Kidney capillary endothelial cell (primary cell): ENCODE measurements at regions not wholly inside any gene's neighbourhood (a gene's known extent, or its start where the extent isn't known, plus 50 kb on each side); places are given as distances from the start of the nearest gene placed in this dataset.

Source experiments
- DNase-seq: peaks from one replicate; pipeline ENCODE4 v3.0.0-alpha.2; 2018; ENCODE audit warnings: low spot score

DNA sequence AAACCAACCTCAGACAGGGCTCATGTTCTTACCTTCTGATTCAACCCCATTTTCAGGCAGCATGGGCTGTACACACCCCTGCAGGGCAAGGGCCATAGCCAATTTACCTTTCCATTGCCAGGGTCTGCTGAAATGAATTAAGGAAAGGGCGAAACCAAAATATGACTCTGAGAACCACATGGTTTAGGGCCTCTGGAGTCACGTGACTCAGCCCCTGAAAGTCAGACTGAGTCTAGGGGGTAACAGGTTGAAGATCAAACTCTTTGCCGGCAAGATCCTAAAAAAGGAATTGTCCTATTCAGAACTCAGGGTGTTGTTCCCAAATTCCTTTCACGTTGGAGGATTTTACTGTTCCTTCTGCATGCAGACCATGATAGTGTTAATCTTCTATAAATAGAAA, 118.9 kb downstream of the RAB11FIP2 start:
- no peak for DNase-seq

GRCh38 chr10:117928281-117928680, 118.5 kb downstream of the RAB11FIP2 start:
- DNase-seq = no peak

DNA sequence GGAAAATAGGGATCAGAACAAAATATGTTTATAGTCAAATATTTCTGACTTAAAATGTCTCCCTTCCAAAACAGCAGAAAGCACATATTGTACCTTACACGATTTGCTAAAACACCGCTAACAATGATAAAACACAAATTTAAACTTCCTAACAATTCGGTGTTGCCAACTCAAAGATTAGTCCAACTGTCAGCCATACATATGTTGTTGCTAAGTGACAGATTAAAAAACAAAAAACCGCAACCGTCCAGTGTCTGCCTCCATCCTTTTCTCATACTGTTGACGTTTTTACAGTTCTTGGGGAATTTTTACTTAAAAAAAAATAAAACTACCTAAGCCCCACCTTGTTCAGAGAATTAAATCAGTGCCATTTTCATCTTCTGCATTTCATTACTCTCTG, 118.0 kb downstream of the RAB11FIP2 start:
- no peak for DNase-seq

DNA sequence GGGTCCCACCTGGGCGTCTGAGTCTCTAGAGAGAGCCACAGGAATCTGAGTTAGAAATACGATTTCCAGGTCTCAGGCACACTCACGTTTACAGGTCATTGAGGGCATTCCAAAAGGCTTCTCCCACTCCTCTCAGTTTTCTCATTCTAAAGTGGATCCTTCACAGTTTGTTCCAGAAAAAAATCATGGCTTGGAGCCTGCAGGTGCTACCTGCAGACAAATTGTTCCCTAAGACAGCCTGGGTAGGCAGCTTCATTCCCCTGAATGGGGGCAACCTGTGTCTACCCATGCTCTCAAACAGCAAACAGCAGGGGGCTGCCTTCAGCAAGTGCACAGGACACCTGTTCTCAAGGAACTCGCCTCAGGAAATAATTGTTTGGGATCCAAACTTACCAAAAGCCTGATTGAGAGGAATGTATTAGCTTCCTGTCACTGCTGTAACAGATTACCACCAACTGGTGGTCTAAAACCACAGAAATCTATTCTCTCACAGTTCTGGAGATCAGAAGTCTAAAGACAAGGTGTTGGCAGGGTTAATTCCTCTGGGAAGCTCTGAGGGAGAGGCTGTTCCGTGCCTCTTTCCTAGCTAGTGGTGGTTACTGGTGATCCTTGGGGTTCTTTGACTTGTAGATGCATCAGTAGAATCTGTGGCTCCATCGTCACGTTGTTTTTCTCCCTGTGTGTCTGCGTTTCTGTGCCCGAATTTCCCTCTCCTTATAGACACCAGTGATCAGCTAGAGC, 117.2 kb downstream of the RAB11FIP2 start:
- DNase-seq = no peak

DNA sequence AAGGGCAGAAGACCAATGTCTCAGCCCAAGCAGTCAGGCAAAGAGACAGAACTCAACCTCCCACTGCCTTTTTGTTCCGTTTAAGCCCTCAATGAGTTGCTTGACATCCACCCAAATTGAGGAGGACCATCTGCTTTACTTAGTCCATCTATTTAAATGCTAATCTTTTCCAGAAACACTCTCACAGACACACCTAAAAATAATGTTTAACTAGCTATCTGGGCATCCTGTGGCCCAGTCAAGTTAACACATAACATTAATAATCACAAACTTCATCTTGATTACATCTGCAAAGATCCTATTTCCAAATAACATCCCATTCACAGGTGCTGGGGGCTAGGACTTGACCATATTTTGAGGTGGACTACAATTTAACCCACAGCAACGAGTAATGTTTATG, 115.7 kb downstream of the RAB11FIP2 start:
- DNase-seq = no peak

GRCh38 chr10:117933036-117933435, 113.7 kb downstream of the RAB11FIP2 start:
- DNase-seq = no peak

DNA sequence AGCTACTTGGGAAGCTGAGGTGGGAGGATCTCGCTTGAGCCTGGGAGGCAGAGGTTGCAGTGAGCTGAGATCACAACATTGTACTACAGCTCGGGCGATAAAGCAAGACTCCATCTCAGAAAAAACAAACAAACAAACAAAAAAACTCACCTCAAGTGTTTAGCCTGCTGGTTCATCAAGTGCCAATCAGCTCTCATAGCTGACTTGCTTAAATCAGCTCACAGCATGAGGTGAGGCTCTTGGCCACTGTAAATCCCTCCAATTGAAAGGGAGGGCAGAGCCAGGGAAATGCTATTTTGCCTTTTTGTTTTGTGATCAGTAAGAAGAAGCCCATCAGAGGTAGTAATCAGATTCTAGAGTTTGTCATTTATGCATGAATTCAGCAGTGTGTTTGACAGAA, 112.3 kb downstream of the RAB11FIP2 start:
- DNase-seq = no peak

DNA sequence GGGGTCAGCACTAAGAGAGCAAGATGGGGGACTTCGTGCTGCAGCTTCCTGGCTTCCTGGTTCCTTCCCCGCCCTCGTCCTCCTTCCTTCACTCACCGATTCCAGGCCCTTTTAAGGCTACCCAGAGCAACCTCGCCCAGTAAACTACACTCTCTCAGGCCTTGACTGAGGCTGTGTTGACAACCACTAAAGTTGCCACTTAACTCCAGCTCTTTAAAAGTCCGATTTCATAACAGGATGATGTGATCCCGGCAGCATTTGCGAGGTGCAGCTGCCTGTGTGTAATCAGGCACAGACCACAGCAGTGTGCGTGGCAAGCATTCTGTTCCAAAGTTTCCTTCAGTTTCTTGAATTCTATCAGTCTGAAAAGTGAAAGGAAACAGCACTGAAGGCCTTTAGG, 110.6 kb downstream of the RAB11FIP2 start:
- no peak for DNase-seq

- DNase-seq = no peak
These were observed 110.2 kb downstream of the RAB11FIP2 start for GRCh38 chr10:117936566-117936965.

GRCh38 chr10:117936976-117937375, 109.8 kb downstream of the RAB11FIP2 start:
- no peak for DNase-seq

GRCh38 chr10:117938104-117938503, 108.6 kb downstream of the RAB11FIP2 start:
- DNase-seq = no peak

DNA sequence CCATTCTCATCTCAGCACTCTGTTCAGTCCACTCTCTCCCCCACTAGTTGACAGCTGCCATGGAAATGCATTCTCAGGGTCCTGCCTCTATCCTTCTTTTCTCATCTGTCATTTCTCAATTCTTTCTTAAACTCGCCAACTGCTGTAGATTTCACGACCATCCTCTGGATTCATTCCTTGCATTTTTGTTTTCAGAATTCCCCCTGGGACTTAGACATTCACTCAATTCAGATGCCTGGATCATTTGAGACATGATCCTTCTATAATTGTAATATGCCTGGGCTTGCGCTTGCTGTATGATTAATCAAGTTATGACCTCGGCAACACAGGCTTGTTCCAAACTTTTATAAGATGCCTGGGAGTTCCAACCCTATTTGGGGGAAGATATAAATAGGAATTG, 104.5 kb downstream of the RAB11FIP2 start:
- no peak for DNase-seq

DNA sequence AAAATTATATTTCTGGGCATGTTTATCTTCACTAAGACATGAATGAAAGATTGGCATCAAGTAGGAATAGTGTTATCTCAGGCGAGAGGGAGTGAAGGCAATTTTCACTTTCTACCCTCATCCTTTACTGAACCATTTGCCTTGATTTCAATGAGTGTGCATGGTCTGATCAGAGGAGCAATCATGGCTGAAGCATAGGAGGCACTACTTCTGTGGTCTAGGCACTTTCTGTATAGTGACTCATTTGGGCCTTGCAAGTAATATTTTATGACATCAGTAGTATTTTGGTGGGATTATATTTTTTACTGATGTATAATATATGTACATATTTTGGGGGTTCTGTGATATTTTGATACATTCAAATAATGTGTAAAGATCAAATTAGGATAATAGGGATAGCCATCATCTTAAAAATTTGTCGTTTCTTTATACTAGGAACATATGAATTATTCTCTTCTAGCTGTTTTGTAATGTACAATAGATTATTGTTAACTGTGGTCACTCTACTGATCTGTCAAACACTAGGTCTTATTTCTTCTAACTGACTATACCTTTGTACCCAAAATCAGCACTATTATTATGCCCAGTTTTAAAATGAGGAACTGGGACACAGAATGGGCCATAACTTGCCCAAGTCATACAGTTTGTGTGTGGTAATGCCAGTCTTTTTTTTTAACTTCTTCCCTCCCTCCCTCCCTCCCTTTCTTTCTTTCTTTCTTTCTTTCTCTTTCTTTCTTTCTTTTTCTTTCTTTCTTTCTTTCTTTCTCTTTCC, 101.9 kb downstream of the RAB11FIP2 start:
- DNase-seq = no peak

DNA sequence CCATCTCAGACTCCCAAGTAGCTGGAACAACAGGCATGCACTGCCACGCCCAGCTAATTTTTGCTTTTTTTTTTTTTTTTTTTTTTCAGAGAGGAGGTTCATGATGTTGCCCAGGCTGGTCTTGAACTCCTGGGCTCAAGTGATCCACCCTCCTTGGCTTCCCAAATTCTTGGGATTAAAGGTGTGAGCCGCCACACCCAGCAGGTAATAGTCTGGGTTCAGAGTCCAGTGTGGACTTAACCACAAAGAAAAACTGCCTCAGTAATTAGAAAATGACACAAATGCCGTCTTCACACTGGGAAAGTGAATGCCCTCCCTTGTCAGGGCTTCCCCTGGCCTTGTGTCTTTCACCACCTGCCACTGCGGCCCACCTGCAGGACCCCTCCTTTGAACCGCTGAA, 101.1 kb downstream of the RAB11FIP2 start:
- no peak for DNase-seq

DNA sequence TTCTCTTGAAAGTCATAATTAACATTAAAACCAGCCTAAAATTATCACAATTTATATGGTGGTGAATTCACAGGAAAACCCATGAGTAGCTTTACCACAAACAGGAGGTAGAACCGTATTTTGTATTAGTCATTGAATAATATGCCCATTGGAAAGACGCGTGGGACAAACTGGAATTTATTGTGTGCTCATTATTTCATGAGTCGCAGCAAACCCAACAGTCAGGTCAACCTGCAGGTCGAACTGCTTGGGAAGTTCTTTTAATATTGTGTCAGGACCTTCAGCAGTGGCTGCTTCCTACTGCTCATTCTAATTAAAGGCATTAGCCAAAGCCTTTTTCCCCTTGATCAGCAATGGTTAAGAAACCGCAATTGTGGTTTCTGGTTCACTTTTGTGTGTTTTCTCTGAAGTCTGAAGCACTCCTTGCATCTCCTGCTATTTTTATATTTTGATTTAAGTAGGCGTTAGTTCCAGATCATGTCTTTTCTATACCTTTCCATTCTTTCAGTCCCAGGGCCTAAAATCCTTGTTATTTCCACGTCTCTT, 100.1 kb downstream of the RAB11FIP2 start:
- DNase-seq = no peak

DNA sequence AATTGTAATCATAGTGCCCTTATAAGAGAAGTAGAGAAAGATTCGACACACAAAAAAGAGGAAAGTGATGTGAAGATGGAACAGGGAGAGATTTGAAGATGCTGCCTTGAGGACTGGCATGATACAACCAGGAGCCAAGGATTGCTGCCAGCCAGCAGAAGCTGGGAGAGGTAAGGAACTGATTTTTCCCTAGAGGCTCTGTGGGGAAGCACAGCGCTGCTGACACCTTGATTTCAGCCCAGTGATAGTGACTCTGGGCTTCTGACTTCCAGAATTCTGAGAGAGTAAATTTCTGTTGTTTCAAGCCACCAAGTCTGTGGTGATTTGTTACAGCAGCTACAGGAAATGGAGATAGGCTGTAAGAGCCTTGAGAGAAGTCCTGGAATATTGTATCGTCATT, 98.2 kb downstream of the RAB11FIP2 start:
- DNase-seq = no peak

DNA sequence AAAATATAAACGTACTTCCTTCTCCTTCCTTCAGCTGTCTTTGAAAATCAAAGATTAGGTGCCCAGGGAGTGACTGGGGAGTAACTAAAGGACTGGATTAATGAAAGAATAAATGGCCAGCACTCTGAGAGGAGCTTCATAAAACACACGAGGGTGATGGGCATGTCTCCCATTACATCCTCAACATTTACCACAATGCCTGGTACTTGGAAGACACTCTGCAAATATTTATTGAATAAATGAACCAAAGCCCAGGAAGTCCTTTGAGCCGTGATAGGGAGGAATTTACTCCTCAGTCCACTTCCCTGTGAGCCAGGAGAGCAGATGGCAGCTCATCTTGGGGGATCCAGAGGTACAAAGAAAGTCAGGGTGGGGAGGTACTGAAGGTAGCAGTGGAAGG, 96.3 kb downstream of the RAB11FIP2 start:
- no peak for DNase-seq
